ENCODE measurements at regions not wholly inside any gene's neighbourhood (a gene's known extent, or its start where the extent isn't known, plus 50 kb on each side); places are given as distances from the start of the nearest gene placed in this dataset.

GRCh38 chr11:23749762-23750430 is 747.0 kb upstream of the LUZP2 start:
- TF ChIP-seq, protein P1, sequence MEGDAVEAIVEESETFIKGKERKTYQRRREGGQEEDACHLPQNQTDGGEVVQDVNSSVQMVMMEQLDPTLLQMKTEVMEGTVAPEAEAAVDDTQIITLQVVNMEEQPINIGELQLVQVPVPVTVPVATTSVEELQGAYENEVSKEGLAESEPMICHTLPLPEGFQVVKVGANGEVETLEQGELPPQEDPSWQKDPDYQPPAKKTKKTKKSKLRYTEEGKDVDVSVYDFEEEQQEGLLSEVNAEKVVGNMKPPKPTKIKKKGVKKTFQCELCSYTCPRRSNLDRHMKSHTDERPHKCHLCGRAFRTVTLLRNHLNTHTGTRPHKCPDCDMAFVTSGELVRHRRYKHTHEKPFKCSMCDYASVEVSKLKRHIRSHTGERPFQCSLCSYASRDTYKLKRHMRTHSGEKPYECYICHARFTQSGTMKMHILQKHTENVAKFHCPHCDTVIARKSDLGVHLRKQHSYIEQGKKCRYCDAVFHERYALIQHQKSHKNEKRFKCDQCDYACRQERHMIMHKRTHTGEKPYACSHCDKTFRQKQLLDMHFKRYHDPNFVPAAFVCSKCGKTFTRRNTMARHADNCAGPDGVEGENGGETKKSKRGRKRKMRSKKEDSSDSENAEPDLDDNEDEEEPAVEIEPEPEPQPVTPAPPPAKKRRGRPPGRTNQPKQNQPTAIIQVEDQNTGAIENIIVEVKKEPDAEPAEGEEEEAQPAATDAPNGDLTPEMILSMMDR (IDR thresholded peaks at IDR 0.05) = no peak
- no peak for TF ChIP-seq POLR2A (IDR thresholded peaks at IDR 0.05)
